Right lobe of liver (tissue), 6 donors: ENCODE measurements at regions not wholly inside any gene's neighbourhood (a gene's known extent, or its start where the extent isn't known, plus 50 kb on each side); places are given as distances from the start of the nearest gene placed in this dataset.
"Not testable (repeated sequence)": the region's sequence is repeated elsewhere in the genome, so short reads cannot be mapped to it uniquely, and the experiment has no call there.

Experiments
- ATAC-seq, 4 donors: fragments of 200-7000 bp; cut with Tn5 transposase; one replicate each; pipeline ENCODE4 v1.9.1; 2020; ENCODE audit warnings: mild to moderate bottlenecking in 4 of 4, moderate library complexity in 4 of 4
- DNase-seq, 3 donors: peaks; one replicate each; pipeline ENCODE4 v3.0.0-alpha.2; 2020
- H3K27ac ChIP-seq, 3 donors: fragments of 200-600 bp; one replicate each; pipeline ENCODE4 v1.8.0; 2022
- H3K27me3 ChIP-seq, 2 donors: fragments of 200-600 bp; one replicate each; pipeline ENCODE4 v1.8.0; 2022
- H3K36me3 ChIP-seq, 4 donors: fragments of 200-600 bp; sonication (generic) in 1 of 4; one replicate each; pipeline versions ENCODE4 v1.5.1 to v1.8.0; 2017 to 2022; ENCODE audit warnings: control low read depth in 1 of 4
- H3K4me1 ChIP-seq, 4 donors: fragments of 200-600 bp; sonication (generic) in 1 of 4; one replicate each; pipeline versions ENCODE4 v1.5.1 to v1.8.0; 2017 to 2022; ENCODE audit warnings: control low read depth in 1 of 4
- H3K4me3 ChIP-seq, 3 donors: fragments of 200-600 bp; one replicate each; pipeline ENCODE4 v1.8.0; 2022
- H3K9me3 ChIP-seq, 4 donors: fragments of 200-600 bp; sonication (generic) in 1 of 4; one replicate each; pipeline versions ENCODE4 v1.5.1 to v1.8.0; 2017 to 2022; ENCODE audit warnings: control low read depth in 1 of 4
- POLR2A ChIP-seq: fragments of 450-650 bp; IDR thresholded peaks from one replicate; pipeline ENCODE4 v1.6.1; 2017; ENCODE audit warnings: antibody characterized with exemption, mild to moderate bottlenecking
- WGBS: methylation state at CpG from one replicate; pipeline ENCODE4 v1.1.6; 2018; ENCODE audit warnings: low coverage, low lambda C conversion rate; ENCODE audit not compliant: insufficient coverage; ENCODE audit errors: missing lambda C conversion rate; 5-methylcytosine and 5-hydroxymethylcytosine counted together
- intact Hi-C, 2 donors: fragments of 100-400 bp; cut with DNase I; formaldehyde crosslinking; loops; one replicate each; pipeline versions ENCODE4 v1.11.2 to v1.14.1; 2022
- TF ChIP-seq, protein P1 (sequence below), 4 donors: fragments of 200-600 bp in 3 of 4; fragments of 450-650 bp in 1 of 4; IDR thresholded peaks; one replicate each; pipeline versions ENCODE4 v1.5.1 to v1.8.0; 2016 to 2022; ENCODE audit warnings: antibody characterized with exemption in 4 of 4, mild to moderate bottlenecking in 2 of 4
- donor health status: DM: no; HTN: yes; CAD: no.
- donor health status: DM: no; HTN: no; CAD: no.
- donor health status: DM: no; HTN: no; CAD: no.
- donor health status: DM: no; HTN: yes; CAD: no.
- donor health status: DM: no; HTN: yes; CAD: no.

DNA sequence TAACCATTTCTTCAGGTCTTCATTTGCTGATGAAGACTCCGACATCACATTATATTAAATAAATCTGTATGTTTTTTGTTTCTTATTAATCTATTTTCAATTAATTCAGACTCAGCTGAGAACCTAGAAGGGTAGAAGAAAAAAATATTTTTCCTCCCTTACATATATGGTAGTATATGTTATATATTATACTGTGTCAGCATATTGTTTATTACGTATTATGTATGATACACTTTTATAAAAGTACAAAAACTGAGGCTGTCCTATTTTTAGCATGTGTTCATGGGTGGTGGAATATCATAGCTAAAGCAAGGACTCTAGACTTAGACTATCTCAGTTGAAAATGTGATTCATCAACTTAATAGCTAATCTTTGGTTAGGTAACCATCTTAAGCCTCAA is 149.3 kb downstream of the CENPC start:
- H3K27me3 ChIP-seq: no peaks in the 10 kb centered on the region
- DNase-seq (no peak), ATAC-seq (no peak)
- H3K4me3 ChIP-seq: no peak overlapping the region
- H3K9me3 ChIP-seq: no peaks in the 10 kb centered on the region
- TF ChIP-seq, protein P1, sequence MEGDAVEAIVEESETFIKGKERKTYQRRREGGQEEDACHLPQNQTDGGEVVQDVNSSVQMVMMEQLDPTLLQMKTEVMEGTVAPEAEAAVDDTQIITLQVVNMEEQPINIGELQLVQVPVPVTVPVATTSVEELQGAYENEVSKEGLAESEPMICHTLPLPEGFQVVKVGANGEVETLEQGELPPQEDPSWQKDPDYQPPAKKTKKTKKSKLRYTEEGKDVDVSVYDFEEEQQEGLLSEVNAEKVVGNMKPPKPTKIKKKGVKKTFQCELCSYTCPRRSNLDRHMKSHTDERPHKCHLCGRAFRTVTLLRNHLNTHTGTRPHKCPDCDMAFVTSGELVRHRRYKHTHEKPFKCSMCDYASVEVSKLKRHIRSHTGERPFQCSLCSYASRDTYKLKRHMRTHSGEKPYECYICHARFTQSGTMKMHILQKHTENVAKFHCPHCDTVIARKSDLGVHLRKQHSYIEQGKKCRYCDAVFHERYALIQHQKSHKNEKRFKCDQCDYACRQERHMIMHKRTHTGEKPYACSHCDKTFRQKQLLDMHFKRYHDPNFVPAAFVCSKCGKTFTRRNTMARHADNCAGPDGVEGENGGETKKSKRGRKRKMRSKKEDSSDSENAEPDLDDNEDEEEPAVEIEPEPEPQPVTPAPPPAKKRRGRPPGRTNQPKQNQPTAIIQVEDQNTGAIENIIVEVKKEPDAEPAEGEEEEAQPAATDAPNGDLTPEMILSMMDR (IDR thresholded peaks at IDR 0.05): no peak
- TF ChIP-seq POLR2A: no peak
- H3K36me3 ChIP-seq: no peaks in the 10 kb centered on the region
- 82% methylated on average over 2 of the region's 2 CpGs for WGBS
- H3K4me1 ChIP-seq: no peaks in the 10 kb centered on the region
- H3K27ac ChIP-seq: no peak overlapping the region
- intact Hi-C loops: no loop called here

DNA sequence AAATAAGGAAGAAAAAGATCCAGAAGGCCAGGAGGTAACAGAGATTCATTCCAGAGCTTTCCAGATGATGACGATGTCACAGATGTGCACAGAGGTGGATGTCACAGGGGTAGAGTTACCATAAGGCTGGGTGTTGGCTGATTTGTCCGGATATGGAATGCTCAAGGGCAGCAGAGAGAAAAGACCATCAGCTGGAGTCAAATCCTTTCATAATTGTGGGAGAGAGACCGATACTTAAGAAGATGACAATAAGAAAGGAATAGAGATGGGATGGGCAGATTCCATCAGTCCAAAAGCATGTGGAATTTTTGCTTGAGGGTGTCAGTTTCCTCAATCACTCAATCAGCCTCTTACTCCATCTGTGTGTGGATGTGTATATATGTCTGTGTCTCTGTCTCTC is 150.4 kb downstream of the CENPC start:
- TF ChIP-seq POLR2A: no peak
- TF ChIP-seq, protein P1 (IDR thresholded peaks at IDR 0.05): no peak
- no peak for DNase-seq
- Histone ChIP-seq H3K4me1 (no peaks in the 10 kb centered on the region), H3K36me3 (no peaks in the 10 kb centered on the region), H3K4me3 (no peak overlapping the region), H3K27ac (no peak overlapping the region), H3K9me3 (no peaks in the 10 kb centered on the region), H3K27me3 (no peaks in the 10 kb centered on the region)
- WGBS: 51% methylated on average over 3 of the region's 3 CpGs
- no peak for ATAC-seq
- intact Hi-C loops: no loop called here

DNA sequence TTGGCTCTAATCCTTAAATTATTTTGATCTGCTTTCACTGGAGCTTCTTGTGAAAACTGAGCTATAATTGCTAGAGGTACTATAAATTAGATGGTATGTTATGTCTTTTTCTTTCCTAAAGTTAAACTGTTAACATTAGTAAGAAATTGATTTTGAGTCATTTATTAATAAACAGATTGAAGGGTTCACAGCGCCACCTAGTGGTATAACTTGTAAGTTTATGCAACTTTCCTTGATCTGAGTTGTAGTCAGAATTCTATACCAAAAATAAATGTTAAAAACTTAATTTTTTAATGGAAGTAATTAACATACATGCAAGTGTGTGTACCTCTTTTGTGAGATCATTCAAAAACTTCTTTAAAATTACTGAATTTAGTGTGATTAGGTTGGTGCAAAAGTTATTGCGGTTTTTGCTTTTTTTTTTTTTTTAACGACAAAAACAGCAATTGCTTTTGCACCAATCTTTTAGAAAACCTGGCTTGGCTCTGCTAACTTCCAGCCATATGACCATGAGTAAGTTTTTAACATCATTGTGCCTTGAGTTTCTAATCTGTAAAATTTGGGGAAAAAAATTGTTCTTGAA is 151.5 kb downstream of the CENPC start:
- TF ChIP-seq, protein P1 (IDR thresholded peaks at IDR 0.05): peak; percentile 54 to 86 (median 84)
- no peak for TF ChIP-seq POLR2A
- intact Hi-C loops: no loop called here
- no peak overlapping the region for H3K4me3 ChIP-seq
- ATAC-seq: peak in 2 of 4 donors; percentile 40 to 53
- no peak for DNase-seq
- H3K9me3 ChIP-seq: no peaks in the 10 kb centered on the region
- no peak overlapping the region for H3K27ac ChIP-seq
- no peaks in the 10 kb centered on the region for H3K36me3 ChIP-seq
- 57% methylated on average over 3 of the region's 3 CpGs for WGBS
- no peaks in the 10 kb centered on the region for H3K27me3 ChIP-seq
- H3K4me1 ChIP-seq: no peaks in the 10 kb centered on the region

DNA sequence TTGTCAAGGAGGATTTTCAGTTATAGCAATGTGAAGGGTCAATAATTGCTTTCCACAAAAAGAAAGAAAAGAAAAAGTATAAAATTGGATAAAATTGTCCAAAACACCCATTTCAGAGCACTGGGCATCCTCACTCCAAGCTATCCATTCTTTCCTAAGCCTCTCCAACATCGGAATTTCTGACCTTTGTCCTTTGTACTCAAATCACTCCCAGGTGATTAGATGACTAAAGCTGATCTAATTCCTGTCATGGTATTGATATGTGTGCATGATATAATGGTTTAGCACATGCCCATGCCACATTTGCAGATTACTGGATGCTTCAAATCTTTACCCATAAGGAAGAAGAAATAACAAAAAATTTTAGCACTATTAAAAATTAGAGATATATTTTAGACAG is 152.3 kb downstream of the CENPC start:
- intact Hi-C loops: no loop called here
- no peaks in the 10 kb centered on the region for H3K27me3 ChIP-seq

DNA sequence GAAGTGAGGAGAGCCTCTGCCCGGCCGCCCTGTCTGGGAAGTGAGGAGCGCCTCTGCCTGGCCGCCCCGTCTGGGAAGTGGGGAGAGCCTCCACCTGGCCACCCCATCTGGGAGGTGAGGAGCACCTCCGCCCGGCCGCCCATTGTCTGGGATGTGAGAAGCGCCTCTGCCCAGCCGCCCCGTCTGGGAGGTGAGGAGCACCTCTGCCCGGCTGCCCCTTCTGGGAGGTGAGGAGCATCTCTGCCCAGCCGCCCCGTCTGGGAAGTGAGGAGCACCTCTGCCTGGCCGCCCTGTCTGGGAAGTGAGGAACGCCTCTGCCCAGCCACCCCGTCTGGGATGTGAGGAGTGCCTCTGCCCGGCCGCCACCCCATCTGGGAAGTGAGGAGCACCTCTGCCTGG is 163.9 kb downstream of the CENPC start:
- H3K27ac ChIP-seq, H3K4me1 ChIP-seq, intact Hi-C loops, ATAC-seq, H3K4me3 ChIP-seq, H3K27me3 ChIP-seq, H3K9me3 ChIP-seq, H3K36me3 ChIP-seq: not testable (repeated sequence)
- DNase-seq: peak in 1 of 3 donors; percentile 50
- WGBS: 61% methylated on average over 4 of the region's 19 CpGs

More for the DNA sequence above, 152.3 kb downstream of the CENPC start:
- ATAC-seq (peak in 1 of 4 donors; percentile 57), DNase-seq (no peak)
- no peaks in the 10 kb centered on the region for H3K36me3 ChIP-seq
- 6% methylated on average over 1 of the region's 1 CpG for WGBS
- no peaks in the 10 kb centered on the region for H3K9me3 ChIP-seq
- no peaks in the 10 kb centered on the region for H3K4me1 ChIP-seq
- H3K4me3 ChIP-seq: no peak overlapping the region
- no peak overlapping the region for H3K27ac ChIP-seq
- TF ChIP-seq, protein P1 (IDR thresholded peaks at IDR 0.05): no peak
- no peak for TF ChIP-seq POLR2A

DNA sequence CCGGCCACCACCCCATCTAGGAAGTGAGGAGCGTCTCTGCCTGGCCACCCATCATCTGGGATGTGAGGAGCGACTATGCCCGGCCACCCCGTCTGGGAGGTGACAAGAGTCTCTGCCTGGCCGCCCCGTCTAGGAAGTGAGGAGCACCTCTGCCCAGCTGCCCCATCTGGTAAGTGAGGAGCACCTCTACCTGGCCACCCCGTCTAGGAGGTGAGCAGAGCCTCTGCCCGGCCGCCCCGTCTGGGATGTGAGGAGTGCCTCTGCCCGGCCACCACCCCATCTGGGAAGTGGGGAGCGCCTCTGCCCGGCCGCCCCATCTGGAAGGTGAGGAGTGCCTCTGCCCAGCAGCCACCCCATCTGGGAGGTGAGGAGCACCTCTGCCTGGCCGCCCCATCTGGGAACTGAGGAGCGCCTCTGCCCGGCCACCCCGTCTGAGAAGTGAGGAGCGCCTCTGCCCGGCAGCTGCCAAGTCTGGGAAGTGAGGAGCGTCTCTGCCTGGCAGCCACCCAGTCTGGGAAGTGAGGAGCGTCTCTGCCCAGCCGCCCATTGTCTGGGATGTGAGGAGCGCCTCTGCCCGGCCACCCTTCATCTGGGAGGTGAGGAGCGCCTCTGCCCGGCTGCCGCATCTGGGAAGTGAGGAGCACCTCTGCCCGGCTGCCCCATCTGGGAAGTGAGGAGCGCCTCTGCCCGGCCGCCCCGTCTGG is 164.4 kb downstream of the CENPC start:
- intact Hi-C loops, H3K4me3 ChIP-seq, H3K27ac ChIP-seq, H3K27me3 ChIP-seq, ATAC-seq, H3K4me1 ChIP-seq, H3K36me3 ChIP-seq, H3K9me3 ChIP-seq: not testable (repeated sequence)
- WGBS: 70% methylated on average over 2 of the region's 34 CpGs
- DNase-seq: peak in 2 of 3 donors; percentile 15 to 50
